ENCODE measurements at regions not wholly inside any gene's neighbourhood (a gene's known extent, or its start where the extent isn't known, plus 50 kb on each side); places are given as distances from the start of the nearest gene placed in this dataset.

- TF ChIP-seq ZNF184 (tag by site-specific recombination; IDR thresholded peaks at IDR 0.05) (no peak), KLF10 (tag by site-specific recombination; IDR thresholded peaks at IDR 0.05) (no peak), ZFHX2 (tag by site-specific recombination; conservative IDR thresholded peaks at IDR 0.05) (no peak), SP7 (tag by site-specific recombination; IDR thresholded peaks at IDR 0.05) (no peak), ATF2 (tag by site-specific recombination; IDR thresholded peaks at IDR 0.05; ENCODE audit: low read depth) (no peak), RBAK (tag by site-specific recombination; IDR thresholded peaks at IDR 0.05) (no peak), CTCF (tag by site-specific recombination; IDR thresholded peaks at IDR 0.05) (no peak), YY1 (tag by site-specific recombination; IDR thresholded peaks at IDR 0.05) (no peak), ZNF785 (tag by site-specific recombination; IDR thresholded peaks at IDR 0.05) (no peak), ZFP37 (tag by site-specific recombination; IDR thresholded peaks at IDR 0.05) (no peak), ZBTB49 (tag by site-specific recombination; IDR thresholded peaks at IDR 0.05; ENCODE audit: low read depth) (no peak), ZNF324 (tag by site-specific recombination; IDR thresholded peaks at IDR 0.05) (no peak), SCRT2 (tag by site-specific recombination; IDR thresholded peaks at IDR 0.05) (peak; percentile 65)
Observed at GRCh38 chr2:220147161-220148038, 520.0 kb downstream of the SLC4A3 start.
